ENCODE measurements at regions not wholly inside any gene's neighbourhood (a gene's known extent, or its start where the extent isn't known, plus 50 kb on each side); places are given as distances from the start of the nearest gene placed in this dataset.
A peak's percentile ranks its signal among the peaks of the same experiment; 100 is the strongest.

DNA sequence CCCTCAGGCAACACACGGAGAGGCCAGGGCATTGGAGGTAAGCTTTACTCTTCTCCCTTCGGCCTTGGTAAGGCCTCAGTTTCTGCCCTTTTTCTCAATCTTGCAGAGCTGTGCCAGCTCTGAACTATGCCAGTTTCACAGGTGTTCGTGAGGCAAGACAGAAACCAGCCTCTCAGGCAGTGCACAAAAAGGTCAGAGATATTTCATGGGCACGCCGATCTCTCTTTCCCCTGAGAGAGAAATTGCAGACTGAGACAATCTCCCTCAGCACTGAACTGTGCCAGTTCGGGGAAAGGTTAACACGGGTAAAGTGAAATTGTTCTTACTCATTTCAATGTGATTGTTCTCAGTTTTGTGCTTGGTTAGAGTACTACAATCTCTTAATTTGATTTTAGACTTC lies 88.5 kb downstream of the GMNC start:
- WGBS, 2 experiments (ENCODE audit: extremely low coverage in 1 of 2, insufficient coverage in 1 of 2, insufficient read length in 1 of 2, insufficient replicate concordance in 2 of 2, low coverage in 1 of 2, low lambda C conversion rate in 2 of 2, missing lambda C conversion rate in 1 of 2), result 86% methylated on average over 7 of the region's 7 CpGs; no CpG with 5 or more reads in 1 of the 2 experiments
- Histone ChIP-seq H3K9ac (replicated peaks in 1 of 4; ENCODE audit: extremely low read depth in 1 of 4, low read depth in 3 of 4, low read length in 3 of 4) (no peak overlapping the region), H4K8ac (ENCODE audit: extremely low read depth, insufficient read depth, low read length) (no peak overlapping the region), H2BK15ac (ENCODE audit: low read length) (no peak overlapping the region), H4K91ac (replicated peaks; ENCODE audit: insufficient read length, low read length) (no peak overlapping the region), H3K4me1 (replicated peaks in 1 of 4; ENCODE audit: control insufficient read depth in 3 of 4, insufficient read depth in 4 of 4, low read length in 3 of 4) (no peaks in the 10 kb centered on the region), H4K20me1 (replicated peaks in 1 of 2; ENCODE audit: control insufficient read depth in 1 of 2, insufficient read depth in 2 of 2, low read length in 2 of 2) (no peaks in the 10 kb centered on the region), H3K56ac (replicated peaks; ENCODE audit: insufficient read length, low read depth, low read length) (no peak overlapping the region), H3K36me3 (ENCODE audit: control insufficient read depth in 2 of 4, insufficient read depth in 4 of 4, low read length in 3 of 4) (no peaks in the 10 kb centered on the region), H2BK120ac (replicated peaks; ENCODE audit: low read depth, low read length) (no peak overlapping the region), H3K79me2 (ENCODE audit: control insufficient read depth in 1 of 2, insufficient read depth in 2 of 2, low read length in 2 of 2) (no peaks in the 10 kb centered on the region), H3K4ac (replicated peaks; ENCODE audit: insufficient read length, low read depth, low read length) (no peak overlapping the region), H2BK12ac (ENCODE audit: low read depth, low read length) (no peak overlapping the region), H3K79me1 (ENCODE audit: low read depth, low read length) (no peaks in the 10 kb centered on the region), H2AFZ (ENCODE audit: low read length) (peak overlapping the region; percentile 45; the same call in 1 of the 2 replicates), H3K4me3 (ENCODE audit: extremely low read depth in 1 of 4, insufficient read depth in 2 of 4, low read depth in 3 of 4, low read length in 4 of 4) (no peak overlapping the region), H3K27me3 (replicated peaks in 1 of 4; ENCODE audit: control insufficient read depth in 3 of 4, extremely low read depth in 1 of 4, insufficient read depth in 3 of 4, low read length in 3 of 4) (no peaks in the 10 kb centered on the region), H3K23me2 (ENCODE audit: low read depth, low read length) (no peaks in the 10 kb centered on the region), H3K4me2 (ENCODE audit: insufficient read depth in 1 of 2, low read depth in 2 of 2, low read length in 2 of 2) (no peak overlapping the region), H3K27ac (ENCODE audit: low read depth, low read length) (no peak overlapping the region), H2BK20ac (ENCODE audit: low read length) (no peak overlapping the region), H2AK5ac (ENCODE audit: low read depth, low read length) (no peak overlapping the region), H3K18ac (ENCODE audit: extremely low read depth, low read length) (no peak overlapping the region), H2BK5ac (ENCODE audit: low read depth, low read length) (no peak overlapping the region), H3K14ac (ENCODE audit: insufficient read length) (no peak overlapping the region), H3K23ac (ENCODE audit: insufficient read length) (no peak overlapping the region), H4K5ac (ENCODE audit: insufficient read length, low read depth, low read length) (no peak overlapping the region), H3K9me3 (ENCODE audit: insufficient read depth in 2 of 2, low read depth in 1 of 2, low read length in 1 of 2) (no peaks in the 10 kb centered on the region)
- POLR2A ChIA-PET (ENCODE audit: partially characterized antibody), result no interaction called here
- no peak for FAIRE-seq
- TF ChIP-seq CBX5 (IDR thresholded peaks at IDR 0.05; ENCODE audit: low read depth, low read length) (no peak), CBX8 (IDR thresholded peaks at IDR 0.05; ENCODE audit: borderline replicate concordance, low read depth, low read length) (no peak), YY1 (IDR thresholded peaks at IDR 0.05; ENCODE audit: low read depth, low read length) (no peak), RAD21 (IDR thresholded peaks at IDR 0.05 in 1 of 2, conservative IDR thresholded peaks at IDR 0.05 in 1 of 2; ENCODE audit: low read depth in 2 of 2, low read length in 2 of 2) (no peak), BACH1 (IDR thresholded peaks at IDR 0.05; ENCODE audit: low read length) (no peak), GTF2F1 (IDR thresholded peaks at IDR 0.05; ENCODE audit: borderline replicate concordance, low read depth, low read length) (no peak), SRF (IDR thresholded peaks at IDR 0.05; ENCODE audit: low read depth, low read length) (no peak), SP1 (IDR thresholded peaks at IDR 0.05; ENCODE audit: low read depth, low read length) (no peak), SUZ12 (IDR thresholded peaks at IDR 0.05; ENCODE audit: low read length) (no peak)
- TF ChIP-seq, protein P1, sequence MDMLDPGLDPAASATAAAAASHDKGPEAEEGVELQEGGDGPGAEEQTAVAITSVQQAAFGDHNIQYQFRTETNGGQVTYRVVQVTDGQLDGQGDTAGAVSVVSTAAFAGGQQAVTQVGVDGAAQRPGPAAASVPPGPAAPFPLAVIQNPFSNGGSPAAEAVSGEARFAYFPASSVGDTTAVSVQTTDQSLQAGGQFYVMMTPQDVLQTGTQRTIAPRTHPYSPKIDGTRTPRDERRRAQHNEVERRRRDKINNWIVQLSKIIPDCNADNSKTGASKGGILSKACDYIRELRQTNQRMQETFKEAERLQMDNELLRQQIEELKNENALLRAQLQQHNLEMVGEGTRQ (IDR thresholded peaks at IDR 0.05; ENCODE audit: low read length), result no peak
- TF ChIP-seq, protein P2, sequence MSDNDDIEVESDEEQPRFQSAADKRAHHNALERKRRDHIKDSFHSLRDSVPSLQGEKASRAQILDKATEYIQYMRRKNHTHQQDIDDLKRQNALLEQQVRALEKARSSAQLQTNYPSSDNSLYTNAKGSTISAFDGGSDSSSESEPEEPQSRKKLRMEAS (IDR thresholded peaks at IDR 0.05), result no peak
- DNase-seq (ENCODE audit: low read depth in 1 of 2, low spot score in 2 of 2), result no peak
- CTCF ChIA-PET (ENCODE audit: partially characterized antibody), result interaction anchor here (1.0 kb wide), 1 partner anchor 80 kb away, joined by 3 read pairs; no protein-coding TSS in a partner anchor

Measured in H1 (cell line).